ENCODE measurements at regions not wholly inside any gene's neighbourhood (a gene's known extent, or its start where the extent isn't known, plus 50 kb on each side); places are given as distances from the start of the nearest gene placed in this dataset.

- Histone ChIP-seq H3K27ac (ENCODE audit: insufficient read depth, low read depth, low read length) (no peak overlapping the region), H3K36me3 (ENCODE audit: control insufficient read depth in 2 of 2, extremely low read depth in 1 of 2, insufficient read depth in 2 of 2, low read length in 2 of 2) (no peaks in the 10 kb centered on the region), H4K20me1 (replicated peaks; ENCODE audit: control insufficient read depth, extremely low read depth, insufficient read depth, low read length) (no peaks in the 10 kb centered on the region), H3K4me1 (ENCODE audit: control insufficient read depth, extremely low read depth, insufficient read depth, low read length) (no peaks in the 10 kb centered on the region), H3K9me1 (replicated peaks; ENCODE audit: control insufficient read depth, extremely low read depth, insufficient read depth, low read length) (no peaks in the 10 kb centered on the region), H3K27me3 (ENCODE audit: control insufficient read depth in 2 of 2, insufficient read depth in 2 of 2, low read length in 2 of 2) (no peaks in the 10 kb centered on the region), H3K4me3 (replicated peaks in 1 of 3; ENCODE audit: insufficient read depth in 1 of 3, low read depth in 1 of 3, low read length in 3 of 3) (no peak overlapping the region), H3K4me2 (ENCODE audit: insufficient read depth, low read length) (no peak overlapping the region), H3K79me2 (ENCODE audit: control insufficient read depth, insufficient read depth, low read length) (no peaks in the 10 kb centered on the region), H3K9me3 (replicated peaks; ENCODE audit: control insufficient read depth, insufficient read depth, low read length) (no peaks in the 10 kb centered on the region), H2AFZ (ENCODE audit: low read depth, low read length) (no peak overlapping the region), H3K9ac (replicated peaks; ENCODE audit: extremely low read depth, insufficient read depth, low read length) (no peak overlapping the region)
- intact Hi-C loops (cut with micrococcal nuclease): no loop called here
- TF ChIP-seq CTCF (IDR thresholded peaks at IDR 0.05; ENCODE audit: extremely low read depth in 1 of 2, insufficient read depth in 1 of 2, low read depth in 1 of 2, low read length in 2 of 2) (no peak), JUN (IDR thresholded peaks at IDR 0.05; ENCODE audit: borderline replicate concordance, insufficient read depth, insufficient read length, low read depth) (no peak), POLR2A (IDR thresholded peaks at IDR 0.05; ENCODE audit: low read depth, low read length) (no peak), FOS (IDR thresholded peaks at IDR 0.05; ENCODE audit: borderline replicate concordance, insufficient read depth, low read length) (no peak)
- dilution Hi-C loops (cut with MboI; ENCODE audit: extremely low pct_ligation_motif_present, low sequenced_read_pairs): no loop called here
- peak; percentile 53 for FAIRE-seq
- CTCF ChIA-PET: no interaction called here
- no peak for DNase-seq (ENCODE audit: low read depth, low spot score)
- POLR2A ChIA-PET: no interaction called here
- no TSS peak for BruUV-seq (replicated peaks)
Observed at GRCh38 chr4:111323916-111324315, 701.0 kb upstream of the PITX2 start.

DNA sequence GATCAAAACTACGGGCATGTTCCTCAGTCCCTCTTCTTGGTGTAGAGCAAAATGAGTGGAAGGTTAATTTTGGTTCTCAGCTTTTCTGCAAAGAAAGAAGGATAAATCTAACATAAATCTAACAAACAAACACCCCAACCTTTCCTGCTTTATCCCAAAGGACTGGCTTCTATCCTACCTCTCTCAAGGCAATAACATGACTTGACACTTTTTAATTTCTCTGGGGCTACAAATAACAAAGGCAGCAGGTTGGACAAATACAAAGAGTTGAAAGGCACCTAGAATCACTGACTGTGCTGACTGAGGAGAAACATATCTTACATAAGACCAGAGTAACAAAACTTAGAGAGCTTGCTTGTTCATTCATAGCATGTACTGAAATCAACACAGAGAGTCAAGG, 703.6 kb upstream of the PITX2 start:
- no peak overlapping the region for H3K4me2 ChIP-seq (ENCODE audit: insufficient read depth, low read length)
- H3K4me1 ChIP-seq (ENCODE audit: control insufficient read depth, extremely low read depth, insufficient read depth, low read length): no peaks in the 10 kb centered on the region
- CTCF ChIA-PET: no interaction called here
- FAIRE-seq (no peak), DNase-seq (ENCODE audit: low read depth, low spot score) (no peak)
- TF ChIP-seq FOS (IDR thresholded peaks at IDR 0.05; ENCODE audit: borderline replicate concordance, insufficient read depth, low read length): no peak
- no peaks in the 10 kb centered on the region for H3K79me2 ChIP-seq (ENCODE audit: control insufficient read depth, insufficient read depth, low read length)
- H3K4me3 ChIP-seq (replicated peaks in 1 of 3; ENCODE audit: insufficient read depth in 1 of 3, low read depth in 1 of 3, low read length in 3 of 3): no peak overlapping the region
- no peaks in the 10 kb centered on the region for H3K9me3 ChIP-seq (replicated peaks; ENCODE audit: control insufficient read depth, insufficient read depth, low read length)
- no peak overlapping the region for H3K9ac ChIP-seq (replicated peaks; ENCODE audit: extremely low read depth, insufficient read depth, low read length)
- intact Hi-C loops (cut with micrococcal nuclease) (no loop called here), dilution Hi-C loops (cut with MboI; ENCODE audit: extremely low pct_ligation_motif_present, low sequenced_read_pairs) (no loop called here)
- H3K9me1 ChIP-seq (replicated peaks; ENCODE audit: control insufficient read depth, extremely low read depth, insufficient read depth, low read length): no peaks in the 10 kb centered on the region
- no peaks in the 10 kb centered on the region for H4K20me1 ChIP-seq (replicated peaks; ENCODE audit: control insufficient read depth, extremely low read depth, insufficient read depth, low read length)
- no peaks in the 10 kb centered on the region for H3K36me3 ChIP-seq (ENCODE audit: control insufficient read depth in 2 of 2, extremely low read depth in 1 of 2, insufficient read depth in 2 of 2, low read length in 2 of 2)
- H3K27ac ChIP-seq (ENCODE audit: insufficient read depth, low read depth, low read length): no peak overlapping the region
- H2AFZ ChIP-seq (ENCODE audit: low read depth, low read length): no peak overlapping the region
- no peaks in the 10 kb centered on the region for H3K27me3 ChIP-seq (ENCODE audit: control insufficient read depth in 2 of 2, insufficient read depth in 2 of 2, low read length in 2 of 2)
- POLR2A ChIA-PET: no interaction called here
- no TSS peak for BruUV-seq (replicated peaks)

All from endothelial cell of umbilical vein (primary cell).